ENCODE measurements at regions not wholly inside any gene's neighbourhood (a gene's known extent, or its start where the extent isn't known, plus 50 kb on each side); places are given as distances from the start of the nearest gene placed in this dataset.

- no peaks in the 10 kb centered on the region for H4K20me1 ChIP-seq (ENCODE audit: insufficient read depth, low read length)
- H3K9me2 ChIP-seq (replicated peaks; ENCODE audit: insufficient read depth, low read length), result no peaks in the 10 kb centered on the region
- H3K27me3 ChIP-seq (replicated peaks; ENCODE audit: insufficient read depth, low read length), result no peaks in the 10 kb centered on the region
- no peak overlapping the region for H3K27ac ChIP-seq (ENCODE audit: low read length)
- no peaks in the 10 kb centered on the region for H3K36me3 ChIP-seq (replicated peaks; ENCODE audit: insufficient read depth, low read length)
- no peak overlapping the region for H3K9ac ChIP-seq (ENCODE audit: low read length)
- no peak overlapping the region for H2AFZ ChIP-seq (ENCODE audit: low read length)
- H3K4me2 ChIP-seq (ENCODE audit: low read depth, low read length), result no peak overlapping the region
- H3K9me3 ChIP-seq (replicated peaks; ENCODE audit: insufficient read depth, low read length), result no peaks in the 10 kb centered on the region
- no peaks in the 10 kb centered on the region for H3K4me1 ChIP-seq (ENCODE audit: low read length)
- DNase-seq, result no peak
- H3K79me2 ChIP-seq (ENCODE audit: low read length), result no peaks in the 10 kb centered on the region
- H3F3A ChIP-seq (ENCODE audit: insufficient read depth, low read length), result no peaks in the 10 kb centered on the region
- TF ChIP-seq, protein P1, sequence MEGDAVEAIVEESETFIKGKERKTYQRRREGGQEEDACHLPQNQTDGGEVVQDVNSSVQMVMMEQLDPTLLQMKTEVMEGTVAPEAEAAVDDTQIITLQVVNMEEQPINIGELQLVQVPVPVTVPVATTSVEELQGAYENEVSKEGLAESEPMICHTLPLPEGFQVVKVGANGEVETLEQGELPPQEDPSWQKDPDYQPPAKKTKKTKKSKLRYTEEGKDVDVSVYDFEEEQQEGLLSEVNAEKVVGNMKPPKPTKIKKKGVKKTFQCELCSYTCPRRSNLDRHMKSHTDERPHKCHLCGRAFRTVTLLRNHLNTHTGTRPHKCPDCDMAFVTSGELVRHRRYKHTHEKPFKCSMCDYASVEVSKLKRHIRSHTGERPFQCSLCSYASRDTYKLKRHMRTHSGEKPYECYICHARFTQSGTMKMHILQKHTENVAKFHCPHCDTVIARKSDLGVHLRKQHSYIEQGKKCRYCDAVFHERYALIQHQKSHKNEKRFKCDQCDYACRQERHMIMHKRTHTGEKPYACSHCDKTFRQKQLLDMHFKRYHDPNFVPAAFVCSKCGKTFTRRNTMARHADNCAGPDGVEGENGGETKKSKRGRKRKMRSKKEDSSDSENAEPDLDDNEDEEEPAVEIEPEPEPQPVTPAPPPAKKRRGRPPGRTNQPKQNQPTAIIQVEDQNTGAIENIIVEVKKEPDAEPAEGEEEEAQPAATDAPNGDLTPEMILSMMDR (IDR thresholded peaks at IDR 0.05; ENCODE audit: low read length), result no peak
- TF ChIP-seq EZH2 (optimal IDR thresholded peaks at IDR 0.05; ENCODE audit: low read depth, low read length) (no peak), EZH2phosphoT487 (IDR thresholded peaks at IDR 0.05; ENCODE audit: low read length) (no peak)
- no peak overlapping the region for H3K4me3 ChIP-seq (ENCODE audit: low read length)
These were observed 479.4 kb downstream of the ZNF385D start for GRCh38 chr3:21271606-21272016.

DNA sequence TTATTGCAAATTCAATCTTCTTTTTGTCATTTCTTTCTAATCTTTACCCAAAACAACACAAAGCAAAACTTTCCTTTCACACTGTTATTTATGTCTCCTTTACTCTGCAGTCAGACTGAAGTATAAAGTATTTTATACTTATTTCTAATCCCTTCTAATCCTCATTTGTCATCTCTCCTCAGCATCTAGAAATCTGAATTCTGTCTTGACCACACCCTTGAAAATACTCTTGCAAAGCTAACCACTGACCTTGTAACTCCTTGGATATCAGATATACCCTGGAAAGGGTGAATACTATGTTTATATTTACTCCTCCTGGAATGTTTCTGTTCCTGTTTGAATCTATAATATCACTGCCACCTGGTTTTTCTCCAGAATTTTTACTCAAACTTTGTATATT lies 481.1 kb downstream of the ZNF385D start:
- H4K20me1 ChIP-seq (ENCODE audit: insufficient read depth, low read length), result no peaks in the 10 kb centered on the region
- no peak for DNase-seq

GRCh38 chr3:21260507-21260906 lies 490.5 kb downstream of the ZNF385D start:
- Histone ChIP-seq H3K9ac (ENCODE audit: low read length) (no peak overlapping the region), H2AFZ (ENCODE audit: low read length) (no peak overlapping the region), H3K27me3 (replicated peaks; ENCODE audit: insufficient read depth, low read length) (no peaks in the 10 kb centered on the region), H3K4me3 (ENCODE audit: low read length) (no peak overlapping the region), H3K9me2 (replicated peaks; ENCODE audit: insufficient read depth, low read length) (no peaks in the 10 kb centered on the region), H3K4me1 (ENCODE audit: low read length) (no peaks in the 10 kb centered on the region), H3K27ac (ENCODE audit: low read length) (no peak overlapping the region), H3K9me3 (replicated peaks; ENCODE audit: insufficient read depth, low read length) (no peaks in the 10 kb centered on the region), H3K79me2 (ENCODE audit: low read length) (no peaks in the 10 kb centered on the region), H3F3A (ENCODE audit: insufficient read depth, low read length) (no peaks in the 10 kb centered on the region), H3K36me3 (replicated peaks; ENCODE audit: insufficient read depth, low read length) (no peaks in the 10 kb centered on the region), H3K4me2 (ENCODE audit: low read depth, low read length) (no peak overlapping the region), H4K20me1 (ENCODE audit: insufficient read depth, low read length) (no peaks in the 10 kb centered on the region)
- no peak for TF ChIP-seq EZH2phosphoT487 (IDR thresholded peaks at IDR 0.05; ENCODE audit: low read length)
- no peak for TF ChIP-seq EZH2 (optimal IDR thresholded peaks at IDR 0.05; ENCODE audit: low read depth, low read length)
- TF ChIP-seq, protein P1 (IDR thresholded peaks at IDR 0.05; ENCODE audit: low read length), result no peak
- no peak for DNase-seq

More for the DNA sequence above, 481.1 kb downstream of the ZNF385D start:
- Histone ChIP-seq H3K4me3 (ENCODE audit: low read length) (no peak overlapping the region), H3K4me2 (ENCODE audit: low read depth, low read length) (no peak overlapping the region), H3K27me3 (replicated peaks; ENCODE audit: insufficient read depth, low read length) (no peaks in the 10 kb centered on the region), H3K9me2 (replicated peaks; ENCODE audit: insufficient read depth, low read length) (no peaks in the 10 kb centered on the region), H3K36me3 (replicated peaks; ENCODE audit: insufficient read depth, low read length) (no peaks in the 10 kb centered on the region), H3K4me1 (ENCODE audit: low read length) (no peaks in the 10 kb centered on the region), H3F3A (ENCODE audit: insufficient read depth, low read length) (no peaks in the 10 kb centered on the region), H3K27ac (ENCODE audit: low read length) (no peak overlapping the region), H2AFZ (ENCODE audit: low read length) (no peak overlapping the region), H3K9ac (ENCODE audit: low read length) (no peak overlapping the region), H3K79me2 (ENCODE audit: low read length) (no peaks in the 10 kb centered on the region), H3K9me3 (replicated peaks; ENCODE audit: insufficient read depth, low read length) (no peaks in the 10 kb centered on the region)
- TF ChIP-seq EZH2phosphoT487 (IDR thresholded peaks at IDR 0.05; ENCODE audit: low read length), result no peak
- TF ChIP-seq, protein P1 (IDR thresholded peaks at IDR 0.05; ENCODE audit: low read length), result no peak
- TF ChIP-seq EZH2 (optimal IDR thresholded peaks at IDR 0.05; ENCODE audit: low read depth, low read length), result no peak
